Mesothelial cell of epicardium (in vitro differentiated cells): ENCODE measurements at regions not wholly inside any gene's neighbourhood (a gene's known extent, or its start where the extent isn't known, plus 50 kb on each side); places are given as distances from the start of the nearest gene placed in this dataset.

Experiments
- DNase-seq, 2 experiments: peaks; one replicate each; pipeline ENCODE4 v3.0.0; 2021; ENCODE audit warnings: low spot score in 2 of 2; ENCODE audit not compliant: unreplicated experiment in 2 of 2
- H3K27ac Mint-ChIP-seq: 2 replicates; pipeline ENCODE4 v1.8.0; 2021; ENCODE audit warnings: mixed read lengths
- H3K27me3 Mint-ChIP-seq: 2 replicates; pipeline ENCODE4 v1.8.0; 2021; ENCODE audit warnings: low read depth, mixed read lengths
- H3K36me3 Mint-ChIP-seq: 2 replicates; pipeline ENCODE4 v1.8.0; 2021; ENCODE audit warnings: mixed read lengths
- H3K4me1 Mint-ChIP-seq: 2 replicates; pipeline ENCODE4 v1.8.0; 2021; ENCODE audit warnings: mixed read lengths
- H3K4me3 Mint-ChIP-seq: 2 replicates; pipeline ENCODE4 v1.8.0; 2021; ENCODE audit warnings: mild to moderate bottlenecking, moderate library complexity, mixed read lengths
- H3K9me3 Mint-ChIP-seq: 2 replicates; pipeline ENCODE4 v1.8.0; 2021; ENCODE audit warnings: mixed read lengths
- CTCF ChIP-seq: fragments of 200-600 bp; sonication (generic); IDR thresholded peaks from one replicate; pipeline ENCODE4 v1.5.0; 2021; ENCODE audit warnings: antibody characterized with exemption; ENCODE audit not compliant: unreplicated experiment

- Mint-ChIP-seq H3K36me3 (no peaks in the 10 kb centered on the region), H3K4me3 (no peak overlapping the region), H3K4me1 (peaks cover 33% of the 10 kb centered on the region), H3K27me3 (no peaks in the 10 kb centered on the region), H3K9me3 (no peaks in the 10 kb centered on the region), H3K27ac (no peak overlapping the region)
- no peak for TF ChIP-seq CTCF
- DNase-seq: no peak
Measured at GRCh38 chr3:177744873-177745606, 547.8 kb upstream of the TBL1XR1 start.

GRCh38 chr3:177745607-177746005 lies 548.3 kb upstream of the TBL1XR1 start:
- H3K27me3 Mint-ChIP-seq: no peaks in the 10 kb centered on the region
- no peak overlapping the region for H3K27ac Mint-ChIP-seq
- no peaks in the 10 kb centered on the region for H3K9me3 Mint-ChIP-seq
- H3K36me3 Mint-ChIP-seq: no peaks in the 10 kb centered on the region
- TF ChIP-seq CTCF: no peak
- H3K4me3 Mint-ChIP-seq: no peak overlapping the region
- no peak for DNase-seq
- peaks cover 27% of the 10 kb centered on the region for H3K4me1 Mint-ChIP-seq

- H3K4me3 Mint-ChIP-seq: no peak overlapping the region
- no peaks in the 10 kb centered on the region for H3K36me3 Mint-ChIP-seq
- no peak for DNase-seq
- H3K27ac Mint-ChIP-seq: peak overlapping the region; percentile 87
- no peaks in the 10 kb centered on the region for H3K27me3 Mint-ChIP-seq
- TF ChIP-seq CTCF: no peak
- no peaks in the 10 kb centered on the region for H3K9me3 Mint-ChIP-seq
- peaks cover 23% of the 10 kb centered on the region for H3K4me1 Mint-ChIP-seq
Measured at GRCh38 chr3:177746337-177746933, 549.2 kb upstream of the TBL1XR1 start.

- no peak for DNase-seq
- no peaks in the 10 kb centered on the region for H3K27me3 Mint-ChIP-seq
- no peak for TF ChIP-seq CTCF
- no peaks in the 10 kb centered on the region for H3K36me3 Mint-ChIP-seq
- peaks cover 30% of the 10 kb centered on the region for H3K4me1 Mint-ChIP-seq
- H3K27ac Mint-ChIP-seq: no peak overlapping the region
- H3K9me3 Mint-ChIP-seq: no peaks in the 10 kb centered on the region
- H3K4me3 Mint-ChIP-seq: no peak overlapping the region
Measured at GRCh38 chr3:177749836-177750235, 552.6 kb upstream of the TBL1XR1 start.

- no peaks in the 10 kb centered on the region for H3K36me3 Mint-ChIP-seq
- H3K9me3 Mint-ChIP-seq: no peaks in the 10 kb centered on the region
- no peaks in the 10 kb centered on the region for H3K27me3 Mint-ChIP-seq
- no peak for TF ChIP-seq CTCF
- H3K4me3 Mint-ChIP-seq: no peak overlapping the region
- peaks cover 30% of the 10 kb centered on the region for H3K4me1 Mint-ChIP-seq
- DNase-seq: no peak
- no peak overlapping the region for H3K27ac Mint-ChIP-seq
Measured at GRCh38 chr3:177750436-177750835, 553.2 kb upstream of the TBL1XR1 start.
